Retinal pigment epithelial cell (primary cell): ENCODE measurements at regions not wholly inside any gene's neighbourhood (a gene's known extent, or its start where the extent isn't known, plus 50 kb on each side); places are given as distances from the start of the nearest gene placed in this dataset.

Experiments
- DNase-seq: peaks from one replicate; pipeline ENCODE4 v3.0.0-alpha.2; 2010; ENCODE audit warnings: low read depth
- H3K4me3 ChIP-seq: 2 replicates; pipeline ENCODE4 v1.5.1; 2011; ENCODE audit warnings: mild to moderate bottlenecking, low read length, control low read depth, moderate library complexity
- TF ChIP-seq, protein P1 (sequence below): conservative IDR thresholded peaks from 2 replicates; pipeline ENCODE4 v1.5.1; 2011; ENCODE audit warnings: low read depth, low read length, control low read depth, inconsistent platforms

DNA sequence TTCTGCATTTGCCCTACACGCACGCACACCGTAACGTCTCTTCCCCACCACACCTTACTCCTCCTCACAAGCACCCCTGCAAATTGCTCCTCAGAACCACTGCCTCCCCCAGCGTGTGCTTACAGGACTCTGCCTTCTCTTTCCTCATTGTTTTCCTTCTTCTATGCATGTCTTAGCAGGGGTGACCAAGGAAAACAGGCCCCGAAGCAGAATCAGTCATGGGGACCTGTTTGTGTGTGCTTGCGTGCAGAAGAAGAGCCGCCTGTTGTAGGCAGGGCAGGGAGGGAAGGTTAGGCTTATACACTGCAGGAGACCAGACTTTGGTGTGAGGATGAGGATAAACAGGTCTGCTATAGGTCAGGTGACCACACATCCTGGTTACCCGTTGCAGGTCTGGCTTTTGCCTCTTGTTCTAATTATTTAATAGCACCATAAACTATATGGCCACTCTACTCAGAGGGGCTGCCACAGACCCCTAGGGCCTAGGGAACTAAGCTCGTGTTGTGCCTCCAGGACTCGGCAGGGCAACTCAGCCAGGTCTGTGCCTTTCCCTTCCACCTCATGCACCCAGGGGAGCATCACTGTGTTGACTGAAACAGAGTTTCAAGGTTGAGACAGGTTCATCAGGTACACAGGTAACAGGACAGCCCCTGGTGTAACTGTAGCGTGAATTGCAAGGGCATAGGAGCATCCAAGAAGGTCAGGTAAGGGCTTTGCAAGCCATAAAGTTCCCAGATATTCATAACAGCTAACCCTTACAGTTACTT is 60.8 kb upstream of the EPS8L3 start:
- TF ChIP-seq, protein P1, sequence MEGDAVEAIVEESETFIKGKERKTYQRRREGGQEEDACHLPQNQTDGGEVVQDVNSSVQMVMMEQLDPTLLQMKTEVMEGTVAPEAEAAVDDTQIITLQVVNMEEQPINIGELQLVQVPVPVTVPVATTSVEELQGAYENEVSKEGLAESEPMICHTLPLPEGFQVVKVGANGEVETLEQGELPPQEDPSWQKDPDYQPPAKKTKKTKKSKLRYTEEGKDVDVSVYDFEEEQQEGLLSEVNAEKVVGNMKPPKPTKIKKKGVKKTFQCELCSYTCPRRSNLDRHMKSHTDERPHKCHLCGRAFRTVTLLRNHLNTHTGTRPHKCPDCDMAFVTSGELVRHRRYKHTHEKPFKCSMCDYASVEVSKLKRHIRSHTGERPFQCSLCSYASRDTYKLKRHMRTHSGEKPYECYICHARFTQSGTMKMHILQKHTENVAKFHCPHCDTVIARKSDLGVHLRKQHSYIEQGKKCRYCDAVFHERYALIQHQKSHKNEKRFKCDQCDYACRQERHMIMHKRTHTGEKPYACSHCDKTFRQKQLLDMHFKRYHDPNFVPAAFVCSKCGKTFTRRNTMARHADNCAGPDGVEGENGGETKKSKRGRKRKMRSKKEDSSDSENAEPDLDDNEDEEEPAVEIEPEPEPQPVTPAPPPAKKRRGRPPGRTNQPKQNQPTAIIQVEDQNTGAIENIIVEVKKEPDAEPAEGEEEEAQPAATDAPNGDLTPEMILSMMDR, result no peak
- H3K4me3 ChIP-seq, result no peak overlapping the region
- DNase-seq, result no peak

DNA sequence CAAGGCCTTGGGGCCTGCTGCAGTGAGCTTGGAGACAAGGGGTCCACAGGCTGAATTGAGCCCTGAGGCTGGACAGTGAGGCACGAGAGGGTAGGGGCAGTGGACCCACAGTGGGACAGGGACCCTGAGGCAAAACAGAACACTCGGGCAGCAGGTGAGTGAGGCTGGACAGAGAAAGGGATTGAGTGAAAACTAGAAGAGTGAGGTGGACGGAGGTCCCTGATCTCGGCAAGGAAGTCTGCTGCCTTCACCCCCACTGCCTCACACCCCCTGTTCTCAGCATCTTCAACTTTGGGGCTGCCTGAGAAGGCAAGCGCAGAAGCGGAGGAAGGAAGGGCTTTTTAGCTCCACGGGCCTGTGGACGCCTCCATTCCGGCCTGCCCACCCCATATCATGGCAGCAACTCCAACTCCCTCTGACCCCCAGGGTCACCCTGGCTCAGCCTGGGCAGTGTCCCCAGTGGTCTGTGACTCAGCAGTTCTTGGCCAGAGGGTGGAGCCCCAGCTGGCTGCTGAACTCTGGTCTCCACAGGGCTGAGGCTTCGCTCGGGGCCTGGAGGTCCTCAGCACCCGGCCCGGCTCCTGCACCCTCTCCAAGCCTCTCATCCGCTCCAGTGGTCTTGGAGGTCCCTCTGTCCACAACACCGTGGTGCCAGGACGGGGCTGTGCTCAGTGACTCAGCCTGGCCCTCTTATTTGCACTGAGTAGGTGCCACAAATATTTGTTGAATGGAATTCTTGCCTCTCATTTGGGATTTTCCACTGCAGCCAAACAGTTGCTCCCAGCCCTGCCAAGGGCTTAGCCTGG is 60.0 kb upstream of the EPS8L3 start:
- DNase-seq, result no peak
- H3K4me3 ChIP-seq, result no peak overlapping the region
- TF ChIP-seq, protein P1, result peak; percentile 8

DNA sequence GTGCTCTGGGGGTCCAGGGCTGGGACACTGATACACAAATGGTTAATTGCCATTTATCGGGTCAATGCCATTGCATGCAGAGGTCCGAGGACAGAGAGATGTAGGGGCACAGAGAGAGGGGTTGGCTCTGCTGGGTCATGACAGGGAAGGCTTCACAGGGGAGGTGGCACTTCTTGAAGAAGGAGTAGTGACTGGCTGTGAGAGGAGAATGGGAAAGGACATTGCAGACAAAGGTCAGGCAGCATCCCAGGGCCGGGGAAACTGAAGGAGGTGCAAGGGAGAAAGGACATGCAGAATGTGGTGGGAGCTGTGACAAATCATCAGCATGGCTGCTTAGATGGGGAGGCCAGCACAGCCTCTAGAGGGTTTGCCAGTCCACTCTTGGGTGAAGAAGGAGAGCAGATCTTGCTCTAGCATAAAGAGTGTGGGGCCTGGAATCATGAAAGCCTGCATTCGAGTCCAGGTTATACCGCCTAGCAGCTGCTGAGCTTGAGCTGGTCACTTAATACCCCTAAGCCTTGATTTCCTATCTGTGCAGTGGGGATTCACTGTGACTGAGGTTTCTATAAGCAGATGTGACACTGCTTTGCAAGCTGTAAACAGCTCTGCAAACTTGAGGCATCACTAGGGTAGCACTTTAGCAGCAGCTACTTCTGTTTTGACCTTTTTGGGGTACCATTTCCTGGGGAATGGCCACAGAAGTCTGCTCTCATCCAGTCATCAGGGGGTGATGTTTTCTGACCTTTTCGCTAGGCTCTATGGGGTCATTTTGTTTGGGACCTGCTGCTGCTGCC is 59.2 kb upstream of the EPS8L3 start:
- TF ChIP-seq, protein P1, result no peak
- no peak for DNase-seq
- H3K4me3 ChIP-seq, result no peak overlapping the region

DNA sequence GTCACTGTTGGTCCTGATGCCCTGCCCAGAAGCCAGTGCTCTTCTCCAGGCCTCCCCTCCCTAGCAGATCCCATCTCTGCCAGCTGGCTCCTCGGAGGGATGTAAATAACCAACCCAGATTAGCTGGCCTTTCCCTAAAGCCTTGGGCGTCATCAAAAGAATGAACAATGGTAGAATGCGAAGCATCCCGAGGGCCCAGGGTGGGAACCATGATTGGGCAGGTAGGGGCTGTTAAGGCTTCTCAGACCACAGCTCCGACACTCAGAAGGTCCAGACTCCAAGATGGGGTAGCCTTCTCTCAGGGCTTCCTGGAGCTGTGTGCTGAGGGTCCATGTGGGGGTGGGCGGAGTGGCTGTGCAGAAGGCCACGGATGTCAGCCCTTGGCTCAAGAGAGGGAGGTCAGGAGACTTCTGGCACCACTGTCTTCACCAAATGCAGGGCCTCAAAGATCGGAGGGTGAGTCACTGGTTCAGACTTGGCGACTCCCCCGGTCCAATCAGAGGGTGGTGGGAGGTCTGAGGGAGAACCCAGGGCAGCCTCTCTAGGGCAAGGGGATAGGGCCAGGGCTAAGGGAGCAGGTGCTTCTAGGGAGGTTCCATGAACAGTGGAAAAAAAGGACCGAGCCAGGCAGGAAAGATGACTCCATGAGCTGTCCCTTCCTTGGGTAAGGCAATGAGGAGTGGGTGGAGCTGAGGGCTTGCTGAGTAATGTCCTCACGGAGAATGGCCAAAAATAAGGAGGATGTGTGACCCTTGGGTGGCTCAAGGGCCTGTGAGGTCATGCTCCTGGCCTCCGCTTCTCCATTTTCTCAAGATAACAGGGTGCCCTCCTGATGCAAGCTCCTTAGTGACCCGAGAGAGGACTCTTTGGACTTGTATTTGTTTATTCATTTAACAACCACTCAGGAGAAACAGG is 58.4 kb upstream of the EPS8L3 start:
- no peak for DNase-seq
- H3K4me3 ChIP-seq, result no peak overlapping the region
- TF ChIP-seq, protein P1, result no peak

GRCh38 chr1:109821221-109821669 is 57.5 kb upstream of the EPS8L3 start:
- TF ChIP-seq, protein P1, result no peak
- peak; percentile 79 for DNase-seq
- no peak overlapping the region for H3K4me3 ChIP-seq

GRCh38 chr1:109819906-109820305 is 56.2 kb upstream of the EPS8L3 start:
- DNase-seq, result no peak
- TF ChIP-seq, protein P1, result no peak
- H3K4me3 ChIP-seq, result no peak overlapping the region
